22Rv1 (cell line): ENCODE measurements at regions not wholly inside any gene's neighbourhood (a gene's known extent, or its start where the extent isn't known, plus 50 kb on each side); places are given as distances from the start of the nearest gene placed in this dataset.

ENCODE experiments used
- H3K27ac ChIP-seq: fragments of 450-650 bp; 2 replicates; pipeline ENCODE4 v1.5.1; 2017
- ZFX ChIP-seq: fragments of 450-650 bp; IDR thresholded peaks from 2 replicates; pipeline ENCODE4 v1.6.1; 2017; ENCODE audit warnings: antibody characterized with exemption, borderline replicate concordance
- TF ChIP-seq, protein P1 (sequence below): fragments of 450-650 bp; IDR thresholded peaks from 2 replicates; pipeline ENCODE4 v1.5.1; 2017; ENCODE audit warnings: mild to moderate bottlenecking

DNA sequence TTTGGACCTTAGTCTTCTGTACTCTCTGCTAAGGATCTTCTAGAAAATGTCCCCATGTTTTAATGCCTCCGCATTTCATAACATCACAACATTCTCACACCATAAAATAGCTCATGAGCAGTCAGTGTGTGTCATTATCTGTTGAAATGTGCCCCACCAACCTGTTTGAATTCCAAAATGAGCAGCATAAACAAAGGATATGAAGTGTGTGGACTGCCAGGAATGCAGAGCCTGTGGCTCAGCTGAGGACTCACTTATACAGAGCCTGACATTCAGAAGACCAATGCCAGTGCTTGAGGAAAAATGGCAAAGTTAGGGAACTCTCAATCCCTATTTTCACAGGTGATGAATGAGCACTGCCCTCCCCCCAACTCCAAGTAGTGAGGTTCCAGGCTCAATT is 621.4 kb downstream of the POM121L12 start:
- TF ChIP-seq ZFX, result no peak
- TF ChIP-seq, protein P1, sequence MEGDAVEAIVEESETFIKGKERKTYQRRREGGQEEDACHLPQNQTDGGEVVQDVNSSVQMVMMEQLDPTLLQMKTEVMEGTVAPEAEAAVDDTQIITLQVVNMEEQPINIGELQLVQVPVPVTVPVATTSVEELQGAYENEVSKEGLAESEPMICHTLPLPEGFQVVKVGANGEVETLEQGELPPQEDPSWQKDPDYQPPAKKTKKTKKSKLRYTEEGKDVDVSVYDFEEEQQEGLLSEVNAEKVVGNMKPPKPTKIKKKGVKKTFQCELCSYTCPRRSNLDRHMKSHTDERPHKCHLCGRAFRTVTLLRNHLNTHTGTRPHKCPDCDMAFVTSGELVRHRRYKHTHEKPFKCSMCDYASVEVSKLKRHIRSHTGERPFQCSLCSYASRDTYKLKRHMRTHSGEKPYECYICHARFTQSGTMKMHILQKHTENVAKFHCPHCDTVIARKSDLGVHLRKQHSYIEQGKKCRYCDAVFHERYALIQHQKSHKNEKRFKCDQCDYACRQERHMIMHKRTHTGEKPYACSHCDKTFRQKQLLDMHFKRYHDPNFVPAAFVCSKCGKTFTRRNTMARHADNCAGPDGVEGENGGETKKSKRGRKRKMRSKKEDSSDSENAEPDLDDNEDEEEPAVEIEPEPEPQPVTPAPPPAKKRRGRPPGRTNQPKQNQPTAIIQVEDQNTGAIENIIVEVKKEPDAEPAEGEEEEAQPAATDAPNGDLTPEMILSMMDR, result no peak
- no peak overlapping the region for H3K27ac ChIP-seq

DNA sequence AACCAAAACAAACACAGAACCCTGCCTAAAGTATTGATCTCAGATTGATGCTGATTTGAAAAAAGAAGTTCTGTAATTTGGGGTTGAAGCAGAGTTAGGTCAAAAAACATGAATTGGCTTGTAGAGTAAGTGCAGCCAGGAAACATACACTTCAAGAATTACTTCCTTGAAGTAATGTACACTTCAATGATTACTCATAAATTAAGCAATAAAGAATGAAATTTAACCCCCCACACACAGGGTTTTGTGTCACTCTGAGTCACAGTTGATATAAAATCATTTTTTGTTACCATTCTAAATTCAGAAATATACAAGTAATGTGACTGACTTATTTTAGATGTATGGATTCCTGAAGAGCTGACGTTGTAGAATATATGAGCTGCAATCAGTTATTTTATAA is 622.2 kb downstream of the POM121L12 start:
- no peak overlapping the region for H3K27ac ChIP-seq

DNA sequence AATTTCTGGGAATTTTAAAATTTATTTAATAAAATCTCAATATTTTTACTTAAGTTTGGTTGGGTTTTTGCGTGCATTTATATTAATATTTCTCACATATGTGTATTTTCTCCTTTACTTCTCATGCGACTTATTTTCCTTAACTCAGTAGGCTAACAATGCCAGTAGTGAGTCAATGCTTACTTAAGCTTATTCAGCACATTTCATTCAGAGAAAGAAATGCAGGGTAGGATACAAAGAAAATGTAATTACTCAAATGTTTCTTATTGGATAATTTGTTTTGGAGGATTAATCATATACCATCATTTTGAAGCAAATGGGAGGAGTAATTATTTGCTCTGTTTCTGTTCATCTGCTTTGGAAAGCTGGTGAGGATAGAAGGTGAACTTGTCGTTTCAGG is 623.5 kb downstream of the POM121L12 start:
- no peak overlapping the region for H3K27ac ChIP-seq
- no peak for TF ChIP-seq ZFX
- TF ChIP-seq, protein P1, result no peak

More for the DNA sequence above, 622.2 kb downstream of the POM121L12 start:
- TF ChIP-seq, protein P1, result no peak
- TF ChIP-seq ZFX, result no peak

DNA sequence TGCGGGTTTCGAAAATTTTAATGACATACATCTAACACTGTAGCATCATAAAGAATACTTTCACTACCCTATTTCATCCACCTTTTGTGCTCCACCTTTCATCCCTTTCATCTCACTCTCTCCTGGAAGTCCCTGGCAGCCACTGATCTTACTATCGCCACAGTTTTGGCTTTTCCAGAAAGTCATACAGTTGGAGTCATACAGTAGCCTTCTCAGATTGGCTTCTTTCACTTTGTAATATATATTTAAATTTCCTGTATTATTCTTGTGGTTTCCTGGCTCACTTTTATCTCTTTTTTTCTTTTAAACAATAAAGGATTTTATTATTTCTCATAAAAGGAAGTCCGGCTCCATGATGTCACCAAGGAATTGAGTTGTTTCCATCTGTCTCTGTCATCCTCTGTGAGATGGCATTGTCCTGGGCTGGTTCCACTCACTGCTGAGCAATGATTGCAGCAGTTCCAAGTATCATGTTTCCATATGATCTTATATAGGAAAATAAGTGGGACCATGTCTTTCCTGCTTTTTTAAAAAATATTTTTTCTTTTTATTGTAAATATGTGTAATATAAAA is 626.3 kb downstream of the POM121L12 start:
- H3K27ac ChIP-seq, result no peak overlapping the region
- TF ChIP-seq ZFX, result no peak
- TF ChIP-seq, protein P1, result no peak

DNA sequence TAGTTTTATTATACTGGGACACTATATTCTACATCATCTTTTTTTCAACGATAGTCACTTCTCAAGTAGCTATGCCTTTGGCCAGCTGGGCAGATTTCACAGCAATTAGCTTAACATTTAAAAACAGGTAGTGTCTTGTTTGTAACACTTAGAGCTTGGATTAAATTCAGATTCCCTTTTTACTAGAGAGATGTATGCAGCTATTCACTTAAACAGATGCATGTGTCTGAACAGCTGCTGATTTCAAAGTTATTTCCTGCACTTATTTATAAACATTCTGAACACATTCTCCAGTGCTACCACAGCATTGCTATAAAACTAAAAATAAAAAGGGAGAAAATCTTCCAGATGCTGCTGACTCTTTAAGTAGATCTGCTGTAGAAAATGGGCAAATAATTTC is 637.2 kb downstream of the POM121L12 start:
- H3K27ac ChIP-seq, result no peak overlapping the region
- TF ChIP-seq, protein P1, result no peak
- TF ChIP-seq ZFX, result no peak

DNA sequence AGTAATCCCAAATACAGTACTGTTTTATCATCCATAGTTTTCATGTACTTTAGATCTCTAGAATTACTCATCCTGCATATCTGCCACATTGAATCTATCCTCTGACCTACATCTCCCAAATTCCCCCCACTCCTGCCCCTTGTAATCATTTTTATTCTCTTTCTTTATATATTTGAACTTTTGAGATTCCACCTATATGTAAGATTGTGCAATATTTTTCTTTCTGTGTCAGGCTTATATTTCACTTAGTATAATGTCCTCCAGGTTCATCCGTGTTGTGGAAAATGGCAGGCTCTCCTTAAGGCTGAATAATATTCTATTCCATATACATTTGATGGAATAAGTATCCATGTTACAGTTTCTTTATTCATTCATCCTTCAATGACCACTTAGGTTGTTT is 640.4 kb downstream of the POM121L12 start:
- TF ChIP-seq, protein P1, result no peak
- no peak for TF ChIP-seq ZFX
- no peak overlapping the region for H3K27ac ChIP-seq

DNA sequence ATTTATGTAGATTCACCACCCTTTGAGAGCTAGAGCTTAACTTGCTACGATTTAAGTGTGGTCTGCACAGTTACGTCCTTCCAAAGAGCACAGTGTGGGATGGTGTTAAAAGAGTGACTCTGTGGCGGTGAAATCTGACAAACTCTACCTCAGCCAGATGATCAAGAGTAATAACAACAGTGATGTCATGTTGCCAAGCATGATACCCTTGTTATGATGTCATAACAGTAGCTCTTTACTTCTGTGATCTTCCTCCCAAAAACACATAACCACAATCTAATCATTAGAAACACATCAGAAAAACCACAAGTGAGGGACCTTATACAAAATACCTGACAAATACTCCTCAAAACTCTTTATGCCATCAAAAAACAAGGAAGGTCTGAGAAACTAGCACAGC is 649.3 kb downstream of the POM121L12 start:
- TF ChIP-seq, protein P1, result no peak
- no peak for TF ChIP-seq ZFX
- no peak overlapping the region for H3K27ac ChIP-seq
